Mesendoderm (in vitro differentiated cells): ENCODE measurements at regions not wholly inside any gene's neighbourhood (a gene's known extent, or its start where the extent isn't known, plus 50 kb on each side); places are given as distances from the start of the nearest gene placed in this dataset.

Source experiments
- DNase-seq: peaks from one replicate; pipeline ENCODE4 v3.0.0; 2013
- H2AK5ac ChIP-seq: 2 replicates; pipeline ENCODE4 v1.6.1; 2013; ENCODE audit warnings: low read length, inconsistent platforms
- H2BK120ac ChIP-seq: 2 replicates; pipeline ENCODE4 v1.6.1; 2013; ENCODE audit warnings: low read depth, mild to moderate bottlenecking, low read length, moderate library complexity, mixed read lengths
- H2BK15ac ChIP-seq: replicated peaks from 2 replicates; pipeline ENCODE4 v1.6.1; 2013; ENCODE audit warnings: low read depth, mild to moderate bottlenecking, moderate library complexity
- H2BK5ac ChIP-seq: 2 replicates; pipeline ENCODE4 v1.6.1; 2013; ENCODE audit warnings: low read length, inconsistent platforms
- H3K18ac ChIP-seq: 2 replicates; pipeline ENCODE4 v1.6.1; 2013; ENCODE audit warnings: mild to moderate bottlenecking, low read length, mixed read lengths
- H3K23ac ChIP-seq: one replicate; pipeline ENCODE4 v1.6.1; 2013; ENCODE audit warnings: low read length
- H3K27ac ChIP-seq: 2 replicates; pipeline ENCODE4 v1.5.1; 2013; ENCODE audit warnings: low read depth, mild to moderate bottlenecking, inconsistent platforms, low read length, moderate library complexity
- H3K27me3 ChIP-seq: 2 replicates; pipeline ENCODE4 v1.6.1; 2013; ENCODE audit warnings: low read length, control low read depth, mild to moderate bottlenecking, inconsistent platforms; ENCODE audit not compliant: insufficient read depth, poor library complexity
- H3K36me3 ChIP-seq: 2 replicates; pipeline ENCODE4 v1.6.1; 2013; ENCODE audit warnings: low read length, inconsistent platforms; ENCODE audit not compliant: control insufficient read depth, insufficient read depth
- H3K4ac ChIP-seq: one replicate; pipeline ENCODE4 v1.6.1; 2013; ENCODE audit warnings: low read depth, mild to moderate bottlenecking, low read length, moderate library complexity
- H3K4me1 ChIP-seq: 2 replicates; pipeline ENCODE4 v1.6.1; 2013; ENCODE audit warnings: low read depth, low read length, inconsistent platforms; ENCODE audit not compliant: control insufficient read depth
- H3K4me2 ChIP-seq: 2 replicates; pipeline ENCODE4 v1.6.1; 2013; ENCODE audit warnings: low read length
- H3K4me3 ChIP-seq: 2 replicates; pipeline ENCODE4 v1.5.1; 2013; ENCODE audit warnings: mild to moderate bottlenecking, low read length
- H3K56ac ChIP-seq: one replicate; pipeline ENCODE4 v1.6.1; 2013; ENCODE audit warnings: low read length
- H3K79me1 ChIP-seq: 2 replicates; pipeline ENCODE4 v1.6.1; 2013; ENCODE audit warnings: low read length, inconsistent platforms
- H3K79me2 ChIP-seq: 2 replicates; pipeline ENCODE4 v1.6.1; 2013; ENCODE audit warnings: mild to moderate bottlenecking, low read length; ENCODE audit not compliant: control insufficient read depth, insufficient read depth
- H3K9ac ChIP-seq: 2 replicates; pipeline ENCODE4 v1.6.1; 2013; ENCODE audit warnings: low read length, inconsistent platforms
- H4K5ac ChIP-seq: one replicate; pipeline ENCODE4 v1.6.1; 2013; ENCODE audit warnings: low read length
- H4K8ac ChIP-seq: one replicate; pipeline ENCODE4 v1.6.1; 2013; ENCODE audit warnings: low read depth, mild to moderate bottlenecking, control low read depth, low read length, moderate library complexity
- WGBS: extraction: QIAGEN DNeasy Blood & Tissue Kit; methylation state at CpG from one replicate; pipeline ENCODE4 v1.1.7; 2013; ENCODE audit warnings: low lambda C conversion rate, missing lambda C conversion rate; ENCODE audit not compliant: insufficient coverage; ENCODE audit errors: extremely low coverage; 5-methylcytosine and 5-hydroxymethylcytosine counted together

GRCh38 chr6:41443616-41444525, 102.3 kb upstream of the FOXP4 start:
- Histone ChIP-seq H3K56ac (peak overlapping the region; percentile 82), H4K5ac (peak overlapping the region; percentile 66), H3K4me3 (no peak overlapping the region), H3K9ac (peak overlapping the region; percentile 52), H3K27me3 (no peaks in the 10 kb centered on the region), H3K4ac (no peak overlapping the region), H4K8ac (no peak overlapping the region), H3K23ac (no peak overlapping the region), H2BK120ac (no peak overlapping the region), H2AK5ac (no peak overlapping the region), H3K79me1 (no peaks in the 10 kb centered on the region), H3K27ac (no peak overlapping the region), H3K4me1 (peaks cover 15% of the 10 kb centered on the region), H2BK15ac (no peak overlapping the region), H2BK5ac (peak overlapping the region; percentile 4), H3K79me2 (no peaks in the 10 kb centered on the region), H3K36me3 (no peaks in the 10 kb centered on the region), H3K18ac (peak overlapping the region; percentile 69), H3K4me2 (no peak overlapping the region)
- WGBS = 100% methylated on average over 1 of the region's 15 CpGs
- DNase-seq = peak; percentile 44

GRCh38 chr6:41445261-41445660, 100.9 kb upstream of the FOXP4 start:
- Histone ChIP-seq H3K4me3 (no peak overlapping the region), H3K4ac (no peak overlapping the region), H3K23ac (no peak overlapping the region), H4K8ac (no peak overlapping the region), H3K9ac (no peak overlapping the region), H3K27ac (no peak overlapping the region), H3K79me2 (no peaks in the 10 kb centered on the region), H3K4me2 (no peak overlapping the region), H3K56ac (no peak overlapping the region), H2AK5ac (no peak overlapping the region), H2BK5ac (no peak overlapping the region), H3K79me1 (no peaks in the 10 kb centered on the region), H3K36me3 (no peaks in the 10 kb centered on the region), H2BK15ac (no peak overlapping the region), H3K4me1 (peaks cover 15% of the 10 kb centered on the region), H3K27me3 (no peaks in the 10 kb centered on the region), H2BK120ac (no peak overlapping the region), H3K18ac (no peak overlapping the region), H4K5ac (no peak overlapping the region)
- no peak for DNase-seq
- WGBS = no CpG with 5 or more reads among the region's 11 CpGs

- Histone ChIP-seq H3K4ac (no peak overlapping the region), H4K5ac (no peak overlapping the region), H3K27ac (no peak overlapping the region), H3K23ac (no peak overlapping the region), H3K27me3 (no peaks in the 10 kb centered on the region), H2BK5ac (no peak overlapping the region), H3K79me1 (no peaks in the 10 kb centered on the region), H2AK5ac (no peak overlapping the region), H3K9ac (no peak overlapping the region), H3K4me2 (no peak overlapping the region), H3K56ac (no peak overlapping the region), H3K4me3 (no peak overlapping the region), H3K79me2 (no peaks in the 10 kb centered on the region), H3K36me3 (no peaks in the 10 kb centered on the region), H3K18ac (no peak overlapping the region), H4K8ac (no peak overlapping the region), H3K4me1 (peaks cover 15% of the 10 kb centered on the region), H2BK120ac (no peak overlapping the region), H2BK15ac (no peak overlapping the region)
- WGBS = no CpG with 5 or more reads among the region's 4 CpGs
- DNase-seq = no peak
Measured at GRCh38 chr6:41446132-41446531, 100.0 kb upstream of the FOXP4 start.

GRCh38 chr6:41446907-41447545, 99.2 kb upstream of the FOXP4 start:
- no peak overlapping the region for H3K23ac ChIP-seq
- no peak overlapping the region for H3K18ac ChIP-seq
- H3K9ac ChIP-seq = no peak overlapping the region
- H2BK5ac ChIP-seq = no peak overlapping the region
- no peak overlapping the region for H3K56ac ChIP-seq
- H2BK15ac ChIP-seq = no peak overlapping the region
- no peaks in the 10 kb centered on the region for H3K79me2 ChIP-seq
- no peak overlapping the region for H3K4me3 ChIP-seq
- H3K4ac ChIP-seq = no peak overlapping the region
- no peak for DNase-seq
- H3K36me3 ChIP-seq = no peaks in the 10 kb centered on the region
- peaks cover 10% of the 10 kb centered on the region for H3K4me1 ChIP-seq
- H4K5ac ChIP-seq = no peak overlapping the region
- no peak overlapping the region for H2AK5ac ChIP-seq
- no peaks in the 10 kb centered on the region for H3K79me1 ChIP-seq
- no CpG with 5 or more reads among the region's 8 CpGs for WGBS
- H2BK120ac ChIP-seq = no peak overlapping the region
- H4K8ac ChIP-seq = no peak overlapping the region
- no peak overlapping the region for H3K4me2 ChIP-seq
- H3K27me3 ChIP-seq = no peaks in the 10 kb centered on the region
- H3K27ac ChIP-seq = no peak overlapping the region

GRCh38 chr6:41448256-41448655, 97.9 kb upstream of the FOXP4 start:
- H2BK120ac ChIP-seq = no peak overlapping the region

More at GRCh38 chr6:41448256-41448655, 97.9 kb upstream of the FOXP4 start:
- no peak overlapping the region for H3K56ac ChIP-seq
- H4K5ac ChIP-seq = no peak overlapping the region
- H2BK5ac ChIP-seq = no peak overlapping the region
- H2AK5ac ChIP-seq = no peak overlapping the region
- no peaks in the 10 kb centered on the region for H3K36me3 ChIP-seq
- no peaks in the 10 kb centered on the region for H3K79me2 ChIP-seq
- no peak overlapping the region for H3K9ac ChIP-seq
- no peaks in the 10 kb centered on the region for H3K27me3 ChIP-seq
- no peak overlapping the region for H3K4me3 ChIP-seq
- H3K4ac ChIP-seq = no peak overlapping the region
- H3K79me1 ChIP-seq = no peaks in the 10 kb centered on the region
- peaks cover 7% of the 10 kb centered on the region for H3K4me1 ChIP-seq
- H4K8ac ChIP-seq = no peak overlapping the region
- no peak overlapping the region for H3K18ac ChIP-seq
- no CpG with 5 or more reads among the region's 1 CpG for WGBS
- no peak overlapping the region for H3K27ac ChIP-seq
- H3K4me2 ChIP-seq = no peak overlapping the region
- H2BK15ac ChIP-seq = no peak overlapping the region
- DNase-seq = no peak
- no peak overlapping the region for H3K23ac ChIP-seq
